Thyroid gland (tissue), 4 donors: ENCODE measurements at regions not wholly inside any gene's neighbourhood (a gene's known extent, or its start where the extent isn't known, plus 50 kb on each side); places are given as distances from the start of the nearest gene placed in this dataset.

ENCODE experiments used
- DNase-seq, 2 donors: peaks; one replicate each; pipeline ENCODE4 v3.0.0-alpha.2; 2019
- H3K27ac ChIP-seq, 3 donors: fragments of 200-600 bp; sonication (generic); 1 replicate in 2 of 3; 2 replicates in 1 of 3; pipeline ENCODE4 v1.5.1; 2016 to 2019; ENCODE audit warnings: mild to moderate bottlenecking in 1 of 3, moderate library complexity in 1 of 3
- H3K27me3 ChIP-seq: fragments of 200-600 bp; sonication (generic); one replicate; pipeline ENCODE4 v1.5.1; 2019
- H3K36me3 ChIP-seq, 2 donors: fragments of 200-600 bp; sonication (generic); one replicate each; pipeline ENCODE4 v1.5.1; 2016 to 2019
- H3K4me1 ChIP-seq, 2 donors: fragments of 200-600 bp; sonication (generic); one replicate each; pipeline ENCODE4 v1.5.1; 2017 to 2019
- H3K4me3 ChIP-seq, 3 donors: fragments of 200-600 bp; sonication (generic); replicated peaks in 1 of 3; 1 replicate in 2 of 3; 2 replicates in 1 of 3; pipeline ENCODE4 v1.5.1; 2016; ENCODE audit warnings: mild to moderate bottlenecking in 1 of 3
- H3K9me3 ChIP-seq: fragments of 200-600 bp; sonication (generic); one replicate; pipeline ENCODE4 v1.5.1; 2017
- POLR2A ChIP-seq, 2 donors: fragments of 450-650 bp; IDR thresholded peaks; one replicate each; pipeline ENCODE4 v1.6.1; 2017; ENCODE audit warnings: antibody characterized with exemption in 2 of 2, mild to moderate bottlenecking in 2 of 2, moderate library complexity in 1 of 2
- WGBS, 2 donors: methylation state at CpG; one replicate each; pipeline ENCODE4 v1.1.5; 2017; 5-methylcytosine and 5-hydroxymethylcytosine counted together
- intact Hi-C: fragments of 100-400 bp; cut with DNase I; formaldehyde crosslinking; loops from one replicate; pipeline ENCODE4 v1.15.1; 2023
- TF ChIP-seq, protein P1 (sequence below), 6 experiments: fragments of 200-600 bp in 3 of 6; fragments of 450-650 bp in 3 of 6; sonication (generic) in 3 of 6; IDR thresholded peaks; one replicate each; pipeline ENCODE4 v1.5.1; 2016 to 2019; ENCODE audit warnings: antibody characterized with exemption in 6 of 6, mild to moderate bottlenecking in 2 of 6, inconsistent platforms in 1 of 6, moderate library complexity in 1 of 6

DNA sequence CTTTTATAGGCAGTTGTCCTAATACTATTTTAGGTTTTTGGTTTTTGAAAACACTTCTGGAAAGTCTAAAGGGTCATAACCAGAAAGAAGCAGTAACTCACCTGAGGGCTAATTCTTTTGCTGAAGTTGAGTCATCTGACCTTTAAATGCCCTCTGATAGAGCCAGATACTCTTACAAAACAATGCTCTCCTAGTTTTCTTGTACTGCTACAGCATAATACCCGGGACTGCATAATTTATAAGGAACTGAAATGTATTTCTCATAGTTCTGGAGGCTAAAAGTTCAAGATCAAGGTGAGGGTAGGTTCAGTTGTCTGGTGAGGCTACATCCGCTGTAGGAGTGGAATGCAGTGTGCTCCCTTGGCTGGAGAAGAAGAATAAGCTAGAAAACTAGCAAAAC, 670.3 kb downstream of the TLE4 start:
- DNase-seq: no peak
- TF ChIP-seq, protein P1, sequence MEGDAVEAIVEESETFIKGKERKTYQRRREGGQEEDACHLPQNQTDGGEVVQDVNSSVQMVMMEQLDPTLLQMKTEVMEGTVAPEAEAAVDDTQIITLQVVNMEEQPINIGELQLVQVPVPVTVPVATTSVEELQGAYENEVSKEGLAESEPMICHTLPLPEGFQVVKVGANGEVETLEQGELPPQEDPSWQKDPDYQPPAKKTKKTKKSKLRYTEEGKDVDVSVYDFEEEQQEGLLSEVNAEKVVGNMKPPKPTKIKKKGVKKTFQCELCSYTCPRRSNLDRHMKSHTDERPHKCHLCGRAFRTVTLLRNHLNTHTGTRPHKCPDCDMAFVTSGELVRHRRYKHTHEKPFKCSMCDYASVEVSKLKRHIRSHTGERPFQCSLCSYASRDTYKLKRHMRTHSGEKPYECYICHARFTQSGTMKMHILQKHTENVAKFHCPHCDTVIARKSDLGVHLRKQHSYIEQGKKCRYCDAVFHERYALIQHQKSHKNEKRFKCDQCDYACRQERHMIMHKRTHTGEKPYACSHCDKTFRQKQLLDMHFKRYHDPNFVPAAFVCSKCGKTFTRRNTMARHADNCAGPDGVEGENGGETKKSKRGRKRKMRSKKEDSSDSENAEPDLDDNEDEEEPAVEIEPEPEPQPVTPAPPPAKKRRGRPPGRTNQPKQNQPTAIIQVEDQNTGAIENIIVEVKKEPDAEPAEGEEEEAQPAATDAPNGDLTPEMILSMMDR (IDR thresholded peaks at IDR 0.05): no peak
- no peak for TF ChIP-seq POLR2A (IDR thresholded peaks at IDR 0.05)
- 76 to 83% methylated on average over 2 of the region's 2 CpGs for WGBS, 2 donors
- H3K36me3 ChIP-seq: no peaks in the 10 kb centered on the region
- no peaks in the 10 kb centered on the region for H3K4me1 ChIP-seq
- no peaks in the 10 kb centered on the region for H3K27me3 ChIP-seq
- no peaks in the 10 kb centered on the region for H3K9me3 ChIP-seq
- no peak overlapping the region for H3K4me3 ChIP-seq
- no peak overlapping the region for H3K27ac ChIP-seq
- intact Hi-C loops: no loop called here

DNA sequence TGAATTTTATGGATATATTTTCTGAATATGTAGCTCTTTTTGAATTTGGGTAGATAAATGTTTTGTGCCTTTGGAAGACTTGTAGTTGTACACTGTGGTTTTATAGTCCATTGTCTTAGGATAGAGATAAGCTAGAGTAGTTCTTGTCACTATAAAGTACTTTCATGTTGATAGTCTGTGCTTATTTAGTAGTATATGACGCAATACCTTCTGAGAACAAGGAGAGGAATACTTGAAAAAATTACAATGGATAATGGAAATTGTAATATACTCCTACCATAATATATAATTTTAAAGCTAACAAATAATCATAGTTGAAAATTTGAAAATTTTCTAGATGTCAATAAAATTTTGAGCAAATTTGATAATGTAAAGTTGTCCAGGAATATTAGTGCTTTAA, 664.0 kb downstream of the TLE4 start:
- no peak for DNase-seq
- WGBS, 2 donors: 92 to 96% methylated on average over 1 of the region's 1 CpG
- Histone ChIP-seq H3K36me3 (no peaks in the 10 kb centered on the region), H3K4me3 (no peak overlapping the region), H3K4me1 (no peaks in the 10 kb centered on the region), H3K27me3 (no peaks in the 10 kb centered on the region), H3K27ac (no peak overlapping the region), H3K9me3 (no peaks in the 10 kb centered on the region)
- intact Hi-C loops: no loop called here
- TF ChIP-seq POLR2A (IDR thresholded peaks at IDR 0.05): no peak
- TF ChIP-seq, protein P1 (IDR thresholded peaks at IDR 0.05): no peak

DNA sequence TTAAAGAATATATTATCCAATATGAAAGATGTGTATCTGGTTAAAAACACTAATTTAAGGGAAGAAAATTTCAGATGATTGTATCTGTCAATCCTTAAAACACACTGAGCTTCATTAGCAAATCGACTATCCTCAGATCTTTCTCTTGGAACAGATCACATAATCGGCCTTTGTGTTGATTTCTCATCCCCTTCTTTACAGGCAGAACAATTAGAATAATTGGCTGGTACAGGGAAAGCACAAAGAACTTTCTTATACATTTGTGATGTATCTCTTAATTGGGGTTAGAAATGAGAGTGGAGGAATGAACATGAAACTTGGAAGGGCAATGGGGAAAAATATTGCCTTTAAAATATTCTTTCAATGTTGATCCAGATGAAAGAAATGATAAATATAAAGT, 662.1 kb downstream of the TLE4 start:
- Histone ChIP-seq H3K9me3 (no peaks in the 10 kb centered on the region), H3K4me1 (no peaks in the 10 kb centered on the region), H3K27ac (no peak overlapping the region), H3K36me3 (no peaks in the 10 kb centered on the region), H3K27me3 (no peaks in the 10 kb centered on the region), H3K4me3 (no peak overlapping the region)
- 68 to 77% methylated on average over 2 of the region's 2 CpGs for WGBS, 2 donors
- TF ChIP-seq, protein P1 (IDR thresholded peaks at IDR 0.05): no peak
- no peak for TF ChIP-seq POLR2A (IDR thresholded peaks at IDR 0.05)
- intact Hi-C loops: no loop called here
- DNase-seq: no peak

DNA sequence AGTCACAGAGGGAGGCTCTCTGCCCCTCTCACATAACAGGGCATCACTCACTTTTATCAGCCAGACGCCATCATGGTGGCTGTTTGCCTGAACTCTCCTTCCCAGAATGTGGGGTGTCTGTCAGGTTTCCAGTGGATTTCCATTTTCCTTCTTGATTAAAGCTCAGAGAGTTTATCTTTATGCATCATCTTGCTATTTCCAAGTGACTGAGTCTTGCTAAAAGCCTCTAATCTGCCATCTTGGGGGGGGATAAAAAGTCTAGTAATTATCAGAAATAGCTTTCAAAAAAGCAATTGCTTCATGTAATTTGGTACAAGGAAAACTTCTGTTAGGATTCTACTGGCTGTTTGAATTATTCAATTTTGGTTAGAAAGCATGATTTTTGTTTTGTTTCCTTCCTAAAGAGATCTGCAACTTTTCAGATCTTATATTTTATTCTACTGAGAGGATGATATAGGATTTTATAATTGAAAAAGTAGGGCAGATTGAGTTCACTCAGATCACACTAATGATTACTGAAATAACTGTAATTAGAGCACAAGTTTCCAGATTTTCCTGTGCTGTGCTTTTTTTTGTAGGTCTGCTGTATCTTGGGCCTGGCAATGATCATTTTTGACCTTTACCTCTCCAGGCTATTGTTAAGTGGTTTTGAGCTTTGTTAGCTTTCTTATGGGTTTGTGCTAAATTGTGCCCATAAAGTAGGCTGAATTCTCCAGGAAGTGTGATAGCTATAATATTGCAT, 661.5 kb downstream of the TLE4 start:
- H3K4me1 ChIP-seq: no peaks in the 10 kb centered on the region
- no peaks in the 10 kb centered on the region for H3K27me3 ChIP-seq
- no peak overlapping the region for H3K4me3 ChIP-seq
- intact Hi-C loops: no loop called here
- no peaks in the 10 kb centered on the region for H3K36me3 ChIP-seq
- WGBS, 2 donors: 80 to 88% methylated on average over 1 of the region's 1 CpG
- no peak for DNase-seq
- no peak overlapping the region for H3K27ac ChIP-seq
- TF ChIP-seq POLR2A (IDR thresholded peaks at IDR 0.05): no peak
- TF ChIP-seq, protein P1 (IDR thresholded peaks at IDR 0.05): no peak
- H3K9me3 ChIP-seq: no peaks in the 10 kb centered on the region

DNA sequence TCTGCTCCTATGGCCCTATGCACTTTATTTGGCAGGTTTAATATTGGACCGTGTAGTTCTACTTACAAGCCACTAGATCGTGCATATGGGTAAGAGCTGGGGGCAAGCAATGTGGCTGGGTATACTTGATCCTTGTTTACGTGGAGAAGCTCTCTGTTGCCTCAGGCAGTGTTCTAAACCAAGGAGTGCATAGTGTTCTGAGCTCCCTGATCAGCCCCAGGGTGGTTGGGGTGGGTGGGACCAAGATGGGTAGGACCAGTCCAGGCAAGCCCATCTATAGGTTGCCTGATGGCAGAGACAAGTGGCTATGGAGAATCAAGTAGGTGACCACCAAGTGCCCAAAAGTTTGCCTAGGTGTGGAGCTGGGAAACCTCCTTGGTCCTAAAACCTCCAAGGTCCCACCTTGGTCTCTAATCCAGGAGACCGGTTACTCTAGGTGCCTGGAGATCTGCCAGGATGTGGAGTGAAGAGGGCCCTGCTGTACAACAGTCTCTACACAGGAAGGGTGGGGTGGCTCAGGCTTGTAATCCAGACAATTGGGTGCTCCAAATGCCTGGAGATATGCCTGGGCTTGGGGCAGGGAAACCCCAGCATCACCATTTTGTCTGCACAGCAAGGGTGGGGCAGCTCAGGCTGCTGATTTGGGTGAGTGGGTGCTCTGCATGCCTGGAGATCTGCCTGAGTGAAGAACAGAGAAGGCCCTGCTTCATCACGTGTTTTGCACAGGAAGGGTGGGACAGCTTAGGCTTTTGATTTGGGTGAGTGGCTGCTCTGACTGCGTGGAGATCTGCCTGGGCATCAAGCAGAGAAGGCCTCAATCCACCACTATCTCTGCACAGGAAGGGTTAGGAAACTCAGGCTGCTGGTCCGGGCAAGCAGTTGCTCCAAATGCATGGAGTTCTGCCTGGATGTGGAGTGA, 659.8 kb downstream of the TLE4 start:
- H3K27me3 ChIP-seq: no peaks in the 10 kb centered on the region
- no peaks in the 10 kb centered on the region for H3K4me1 ChIP-seq
- 83 to 88% methylated on average over 6 to 7 of the region's 7 CpGs for WGBS, 2 donors
- H3K27ac ChIP-seq: no peak overlapping the region
- no peaks in the 10 kb centered on the region for H3K9me3 ChIP-seq
- no peak for TF ChIP-seq POLR2A (IDR thresholded peaks at IDR 0.05)
- TF ChIP-seq, protein P1 (IDR thresholded peaks at IDR 0.05): no peak
- no peak overlapping the region for H3K4me3 ChIP-seq
- H3K36me3 ChIP-seq: no peaks in the 10 kb centered on the region
- intact Hi-C loops: no loop called here
- DNase-seq: no peak
